Neuronal stem cell (in vitro differentiated cells): ENCODE measurements at regions not wholly inside any gene's neighbourhood (a gene's known extent, or its start where the extent isn't known, plus 50 kb on each side); places are given as distances from the start of the nearest gene placed in this dataset.

Experiments used
- DNase-seq: peaks from one replicate; pipeline ENCODE4 v3.0.0-alpha.2; 2013; ENCODE audit warnings: low spot score
- H2AFZ ChIP-seq: one replicate; pipeline ENCODE4 v1.6.1; 2013; ENCODE audit warnings: mild to moderate bottlenecking, low read length, inconsistent platforms
- H2AK5ac ChIP-seq: 2 replicates; pipeline ENCODE4 v1.6.1; 2013; ENCODE audit warnings: low read depth, mild to moderate bottlenecking, inconsistent platforms, low read length, moderate library complexity, mixed read lengths
- H2BK120ac ChIP-seq: 2 replicates; pipeline ENCODE4 v1.6.1; 2013; ENCODE audit warnings: low read depth, mild to moderate bottlenecking, inconsistent platforms, low read length, moderate library complexity, mixed read lengths
- H2BK12ac ChIP-seq: one replicate; pipeline ENCODE4 v1.6.1; 2013; ENCODE audit warnings: low read length, inconsistent platforms
- H2BK15ac ChIP-seq: 2 replicates; pipeline ENCODE4 v1.6.1; 2013; ENCODE audit warnings: mild to moderate bottlenecking, low read length, inconsistent platforms, mixed read lengths
- H2BK5ac ChIP-seq: one replicate; pipeline ENCODE4 v1.6.1; 2013; ENCODE audit warnings: inconsistent platforms, mild to moderate bottlenecking, low read length, moderate library complexity
- H3K14ac ChIP-seq: one replicate; pipeline ENCODE4 v1.6.1; 2013; ENCODE audit warnings: low read length, inconsistent platforms
- H3K18ac ChIP-seq: 2 replicates; pipeline ENCODE4 v1.6.1; 2013; ENCODE audit warnings: low read length, inconsistent platforms
- H3K23ac ChIP-seq: 2 replicates; pipeline ENCODE4 v1.6.1; 2013; ENCODE audit warnings: low read depth, mild to moderate bottlenecking, mixed read lengths, low read length, inconsistent platforms; ENCODE audit not compliant: poor library complexity
- H3K27ac ChIP-seq: replicated peaks from 3 replicates; pipeline ENCODE4 v1.5.1; 2013; ENCODE audit warnings: low read length, inconsistent platforms
- H3K27me3 ChIP-seq, 3 experiments: 2 replicates each; pipeline ENCODE4 v1.6.1; 2013; ENCODE audit warnings: low read length in 3 of 3, mild to moderate bottlenecking in 2 of 3, inconsistent platforms in 1 of 3, low read depth in 1 of 3, mixed read lengths in 1 of 3, moderate library complexity in 1 of 3; ENCODE audit not compliant: control insufficient read depth in 3 of 3, insufficient read depth in 3 of 3
- H3K36me3 ChIP-seq, 2 donors: replicated peaks in 1 of 2; 2 replicates each; pipeline ENCODE4 v1.6.1; 2013; ENCODE audit warnings: low read length in 2 of 2; ENCODE audit not compliant: control insufficient read depth in 2 of 2, insufficient read depth in 2 of 2
- H3K4ac ChIP-seq: 2 replicates; pipeline ENCODE4 v1.6.1; 2013; ENCODE audit warnings: inconsistent platforms, mild to moderate bottlenecking, low read length, moderate library complexity
- H3K4me1 ChIP-seq, 2 donors: 1 replicate in 1 of 2; 2 replicates in 1 of 2; pipeline ENCODE4 v1.6.1; 2013; ENCODE audit warnings: low read length in 2 of 2, low read depth in 1 of 2; ENCODE audit not compliant: control insufficient read depth in 2 of 2, insufficient read depth in 1 of 2
- H3K4me2 ChIP-seq: one replicate; pipeline ENCODE4 v1.6.1; 2013; ENCODE audit warnings: mild to moderate bottlenecking, low read length, inconsistent platforms; ENCODE audit not compliant: insufficient read depth, poor library complexity, severe bottlenecking
- H3K4me3 ChIP-seq, 2 donors: 2 replicates each; pipeline ENCODE4 v1.5.1; 2013; ENCODE audit warnings: low read length in 2 of 2, mild to moderate bottlenecking in 2 of 2, inconsistent platforms in 1 of 2, moderate library complexity in 1 of 2
- H3K79me1 ChIP-seq: one replicate; pipeline ENCODE4 v1.6.1; 2013; ENCODE audit warnings: low read depth, mild to moderate bottlenecking, inconsistent platforms, low read length, moderate library complexity
- H3K9ac ChIP-seq: one replicate; pipeline ENCODE4 v1.6.1; 2013; ENCODE audit warnings: mild to moderate bottlenecking, low read depth, low read length, inconsistent platforms; ENCODE audit not compliant: poor library complexity
- H3K9me3 ChIP-seq, 2 donors: replicated peaks in 1 of 2; 2 replicates each; pipeline versions ENCODE3 to v1.6.1; 2013; ENCODE audit warnings: low read length in 2 of 2, mild to moderate bottlenecking in 2 of 2, inconsistent platforms in 1 of 2, low read depth in 1 of 2, mixed read lengths in 1 of 2, moderate library complexity in 1 of 2; ENCODE audit not compliant: control insufficient read depth in 2 of 2, insufficient read depth in 1 of 2
- H4K8ac ChIP-seq: one replicate; pipeline ENCODE4 v1.6.1; 2013; ENCODE audit warnings: low read depth, mild to moderate bottlenecking, inconsistent platforms, low read length, moderate library complexity
- H4K91ac ChIP-seq: one replicate; pipeline ENCODE4 v1.6.1; 2013; ENCODE audit warnings: low read length, low read depth, mild to moderate bottlenecking, inconsistent platforms; ENCODE audit not compliant: poor library complexity
- WGBS, 2 donors: extraction: QIAGEN DNeasy Blood & Tissue Kit; methylation state at CpG; one replicate each; pipeline ENCODE4 v1.1.7; 2013; ENCODE audit warnings: missing lambda C conversion rate in 2 of 2, mixed read lengths in 1 of 2; ENCODE audit not compliant: insufficient read length in 2 of 2, insufficient replicate concordance in 1 of 2; ENCODE audit errors: extremely low coverage in 2 of 2; 5-methylcytosine and 5-hydroxymethylcytosine counted together

DNA sequence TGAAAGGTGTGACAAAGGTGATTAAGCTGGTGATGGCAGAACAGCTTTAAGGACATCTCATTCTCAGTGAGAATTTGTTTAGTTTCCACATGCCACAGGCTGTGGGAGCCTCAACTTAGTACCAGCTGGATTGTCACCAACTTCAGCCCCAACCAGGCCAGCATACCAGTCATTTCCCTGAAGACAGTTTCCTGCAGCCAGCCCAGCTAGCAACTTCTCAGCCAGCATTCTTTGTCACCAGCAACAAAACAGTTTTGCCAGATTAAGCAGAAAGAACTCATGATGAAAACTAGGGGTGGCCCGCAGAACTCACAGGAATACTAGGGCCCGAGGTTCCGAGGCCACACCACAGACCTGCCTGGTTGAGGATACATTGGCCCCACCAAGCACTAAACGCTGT lies 68.8 kb upstream of the UNC5B start:
- no peak overlapping the region for H2AFZ ChIP-seq
- no peak overlapping the region for H3K4me3 ChIP-seq
- no peak overlapping the region for H2BK12ac ChIP-seq
- H3K79me1 ChIP-seq, result no peaks in the 10 kb centered on the region
- H3K27me3 ChIP-seq, result peaks cover 0 to 5% (median 0%) of the 10 kb centered on the region in 3 experiments
- H2AK5ac ChIP-seq, result no peak overlapping the region
- WGBS, 2 donors, result no CpG with 5 or more reads among the region's 4 CpGs
- no peak overlapping the region for H3K14ac ChIP-seq
- H3K9ac ChIP-seq, result no peak overlapping the region
- H3K9me3 ChIP-seq, result no peaks in the 10 kb centered on the region
- no peak overlapping the region for H4K91ac ChIP-seq
- no peak overlapping the region for H3K4ac ChIP-seq
- no peak for DNase-seq
- H4K8ac ChIP-seq, result no peak overlapping the region
- H3K4me2 ChIP-seq, result no peak overlapping the region
- no peak overlapping the region for H2BK15ac ChIP-seq
- H3K36me3 ChIP-seq, result no peaks in the 10 kb centered on the region
- H3K18ac ChIP-seq, result no peak overlapping the region
- no peak overlapping the region for H2BK5ac ChIP-seq
- no peak overlapping the region for H2BK120ac ChIP-seq
- no peak overlapping the region for H3K23ac ChIP-seq
- H3K4me1 ChIP-seq, result no peaks in the 10 kb centered on the region
- no peak overlapping the region for H3K27ac ChIP-seq

DNA sequence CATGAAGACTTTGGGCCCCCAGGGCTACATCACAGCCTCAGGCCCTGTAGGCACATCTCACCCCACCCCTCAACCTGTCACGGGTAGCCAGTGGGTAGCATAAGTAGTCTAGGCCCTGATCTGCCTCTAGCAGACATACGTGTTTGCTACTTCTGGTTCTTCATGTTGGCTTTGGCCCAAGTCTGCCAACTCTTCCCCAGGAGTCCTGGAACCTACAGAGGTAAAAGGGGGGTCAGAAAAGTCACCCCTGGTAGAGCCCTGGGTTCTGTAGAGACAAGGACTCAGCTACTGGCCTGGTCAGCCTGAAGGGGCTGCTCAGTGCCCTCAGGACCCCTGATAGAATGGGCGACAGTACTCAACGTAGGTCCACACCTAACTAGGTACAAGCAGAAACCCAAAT lies 67.5 kb upstream of the UNC5B start:
- Histone ChIP-seq H3K4ac (no peak overlapping the region), H2BK120ac (no peak overlapping the region), H3K4me3 (no peak overlapping the region), H2AFZ (no peak overlapping the region), H3K36me3 (no peaks in the 10 kb centered on the region), H3K14ac (no peak overlapping the region), H3K23ac (no peak overlapping the region), H2BK15ac (no peak overlapping the region), H3K27ac (no peak overlapping the region), H3K79me1 (no peaks in the 10 kb centered on the region), H4K8ac (no peak overlapping the region), H3K9me3 (no peaks in the 10 kb centered on the region), H2AK5ac (no peak overlapping the region), H2BK12ac (no peak overlapping the region), H3K18ac (no peak overlapping the region), H2BK5ac (no peak overlapping the region), H3K27me3 (peaks cover 0 to 5% (median 0%) of the 10 kb centered on the region in 3 experiments), H3K4me2 (no peak overlapping the region), H4K91ac (no peak overlapping the region), H3K4me1 (no peaks in the 10 kb centered on the region), H3K9ac (no peak overlapping the region)
- WGBS, 2 donors, result no CpG with 5 or more reads among the region's 4 CpGs
- no peak for DNase-seq

DNA sequence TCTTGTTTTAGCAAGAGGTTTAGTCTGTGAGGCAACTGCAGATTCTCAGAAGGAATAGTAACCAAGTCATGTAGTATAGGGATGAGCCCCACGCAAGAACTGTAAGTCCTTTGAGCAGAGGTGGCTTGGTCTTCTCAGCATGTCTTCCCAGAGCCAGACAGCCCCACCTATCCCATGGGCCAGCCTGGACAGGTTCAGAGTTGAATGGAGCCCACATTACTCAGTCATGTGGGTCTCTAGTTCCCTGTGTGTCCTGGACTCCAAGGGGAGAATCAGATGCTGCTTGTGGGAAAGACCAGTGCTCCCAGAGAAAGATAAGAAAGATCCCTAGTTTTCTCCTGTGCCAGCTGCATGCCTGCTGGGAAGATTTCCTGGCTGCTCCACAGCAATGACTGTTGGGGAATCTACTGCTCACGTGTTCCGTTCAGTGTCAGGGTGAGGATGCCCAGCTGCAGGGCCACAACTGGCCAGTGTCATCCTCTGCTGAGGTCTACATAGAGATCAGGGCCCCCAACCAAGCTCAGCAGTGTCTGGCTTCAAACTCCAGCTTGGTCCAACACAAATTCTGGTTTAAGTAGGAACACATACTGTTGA lies 66.9 kb upstream of the UNC5B start:
- Histone ChIP-seq H4K8ac (no peak overlapping the region), H3K36me3 (no peaks in the 10 kb centered on the region), H3K9ac (no peak overlapping the region), H2BK5ac (no peak overlapping the region), H2AFZ (no peak overlapping the region), H3K27ac (no peak overlapping the region), H3K14ac (no peak overlapping the region), H3K4me3 (no peak overlapping the region), H4K91ac (no peak overlapping the region), H2BK12ac (no peak overlapping the region), H3K79me1 (no peaks in the 10 kb centered on the region), H3K4ac (no peak overlapping the region), H3K23ac (no peak overlapping the region), H3K27me3 (peaks cover 0 to 5% (median 0%) of the 10 kb centered on the region in 3 experiments), H3K4me1 (no peaks in the 10 kb centered on the region), H3K9me3 (no peaks in the 10 kb centered on the region), H2BK15ac (no peak overlapping the region), H2AK5ac (no peak overlapping the region), H2BK120ac (no peak overlapping the region), H3K18ac (no peak overlapping the region), H3K4me2 (no peak overlapping the region)
- DNase-seq, result no peak
- WGBS, 2 donors, result no CpG with 5 or more reads among the region's 3 CpGs

DNA sequence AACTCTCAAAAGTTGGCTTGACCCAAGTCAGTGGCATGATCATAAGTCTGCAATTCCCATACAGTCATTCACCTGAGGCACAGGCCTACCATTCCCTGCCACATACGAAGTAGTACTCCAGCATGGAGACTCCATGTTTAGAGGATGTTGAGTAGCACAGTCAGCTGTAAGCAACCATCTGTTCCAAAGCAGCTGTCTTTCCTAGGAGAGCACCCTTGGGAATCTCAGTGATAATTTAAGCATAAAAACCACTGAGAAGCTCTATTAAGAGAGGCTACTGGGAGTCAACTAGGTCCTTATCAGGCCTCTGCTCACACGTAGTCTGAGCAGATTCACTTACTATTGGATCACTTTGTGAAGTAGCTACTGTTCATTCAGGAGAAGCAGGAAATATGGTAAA lies 61.6 kb upstream of the UNC5B start:
- H3K9ac ChIP-seq, result no peak overlapping the region
- H3K23ac ChIP-seq, result no peak overlapping the region
- H3K4me2 ChIP-seq, result no peak overlapping the region
- no peak overlapping the region for H3K14ac ChIP-seq
- H3K27me3 ChIP-seq, result peaks cover 0 to 5% (median 0%) of the 10 kb centered on the region in 3 experiments
- no peaks in the 10 kb centered on the region for H3K36me3 ChIP-seq
- H3K9me3 ChIP-seq, result no peaks in the 10 kb centered on the region
- no peaks in the 10 kb centered on the region for H3K79me1 ChIP-seq
- no peak overlapping the region for H4K8ac ChIP-seq
- no peak overlapping the region for H2BK15ac ChIP-seq
- no peak overlapping the region for H2AFZ ChIP-seq
- DNase-seq, result no peak
- no CpG with 5 or more reads among the region's 2 CpGs for WGBS, 2 donors
- H3K4me3 ChIP-seq, result no peak overlapping the region
- H4K91ac ChIP-seq, result no peak overlapping the region
- no peak overlapping the region for H2BK5ac ChIP-seq
- no peaks in the 10 kb centered on the region for H3K4me1 ChIP-seq
- no peak overlapping the region for H3K18ac ChIP-seq
- no peak overlapping the region for H3K4ac ChIP-seq
- H2BK12ac ChIP-seq, result no peak overlapping the region
- no peak overlapping the region for H3K27ac ChIP-seq
- H2BK120ac ChIP-seq, result no peak overlapping the region
- no peak overlapping the region for H2AK5ac ChIP-seq
